ENCODE measurements at regions not wholly inside any gene's neighbourhood (a gene's known extent, or its start where the extent isn't known, plus 50 kb on each side); places are given as distances from the start of the nearest gene placed in this dataset.

GRCh38 chr7:142351145-142351544 is 93.3 kb upstream of the PRSS58 start:
- no peak for DNase-seq

GRCh38 chr7:142349670-142350405 is 92.0 kb upstream of the PRSS58 start:
- DNase-seq, result no peak

DNA sequence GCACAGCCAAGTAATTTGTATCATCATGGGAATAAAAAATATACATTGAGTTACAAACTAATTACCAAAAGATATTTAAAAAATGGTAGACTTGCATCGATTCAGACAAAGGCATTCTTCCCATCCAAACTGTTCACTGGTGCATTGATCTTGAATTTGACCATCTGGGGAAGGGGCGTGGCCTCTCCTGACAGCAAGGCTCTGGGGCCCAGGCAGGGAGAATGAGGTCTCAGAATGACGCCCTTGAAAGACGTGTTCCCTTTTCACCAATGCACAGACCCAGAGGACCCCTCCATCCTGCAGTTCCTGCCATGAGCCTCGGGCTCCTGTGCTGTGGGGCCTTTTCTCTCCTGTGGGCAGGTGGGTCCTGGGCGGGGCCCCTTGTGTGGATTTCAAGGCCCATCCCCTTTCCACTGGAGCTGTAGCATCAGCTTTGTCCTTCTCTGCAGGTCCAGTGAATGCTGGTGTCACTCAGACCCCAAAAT is 91.1 kb upstream of the PRSS58 start:
- DNase-seq, result no peak

DNA sequence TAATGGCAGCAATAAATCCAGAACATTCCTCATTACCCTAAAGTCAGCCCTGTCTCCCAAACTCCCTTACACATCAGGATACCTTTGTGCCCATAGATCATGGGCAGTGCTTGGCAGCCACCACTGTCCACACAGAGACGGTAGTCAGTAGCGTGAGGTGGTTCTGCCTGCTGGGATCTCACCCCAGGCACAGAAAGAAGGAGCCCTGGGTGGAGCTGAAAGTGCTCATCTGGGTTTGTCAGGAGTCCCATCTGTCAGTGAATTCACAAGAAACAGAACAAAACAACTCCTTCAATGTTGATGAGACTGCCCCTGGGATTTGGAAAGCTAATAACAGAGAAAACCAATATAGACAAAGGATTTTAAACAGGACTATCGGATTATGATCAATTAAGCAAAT is 90.2 kb upstream of the PRSS58 start:
- DNase-seq, result no peak

DNA sequence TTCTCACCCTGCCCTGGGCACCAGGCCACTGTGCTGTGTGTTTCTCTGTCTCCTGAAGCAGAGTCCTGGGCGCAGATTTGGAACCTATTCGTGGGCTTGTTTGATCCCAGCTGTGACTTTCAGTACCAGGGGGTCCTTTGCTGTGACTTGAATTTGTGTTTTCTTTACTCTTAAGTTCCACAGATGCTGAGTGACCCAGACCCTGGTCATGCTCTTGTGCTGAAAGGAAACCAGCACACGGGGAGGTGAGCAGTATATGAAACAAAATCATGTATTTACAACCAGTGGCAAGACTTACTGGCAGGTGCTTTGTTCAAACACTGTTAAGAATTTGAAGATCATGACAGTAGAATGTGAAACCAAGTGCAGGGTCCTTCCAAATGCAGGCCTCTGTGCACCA is 89.2 kb upstream of the PRSS58 start:
- no peak for DNase-seq

GRCh38 chr7:142345811-142346210 is 88.0 kb upstream of the PRSS58 start:
- DNase-seq, result no peak

GRCh38 chr7:142338633-142339501 is 81.0 kb upstream of the PRSS58 start:
- DNase-seq, result no peak

DNA sequence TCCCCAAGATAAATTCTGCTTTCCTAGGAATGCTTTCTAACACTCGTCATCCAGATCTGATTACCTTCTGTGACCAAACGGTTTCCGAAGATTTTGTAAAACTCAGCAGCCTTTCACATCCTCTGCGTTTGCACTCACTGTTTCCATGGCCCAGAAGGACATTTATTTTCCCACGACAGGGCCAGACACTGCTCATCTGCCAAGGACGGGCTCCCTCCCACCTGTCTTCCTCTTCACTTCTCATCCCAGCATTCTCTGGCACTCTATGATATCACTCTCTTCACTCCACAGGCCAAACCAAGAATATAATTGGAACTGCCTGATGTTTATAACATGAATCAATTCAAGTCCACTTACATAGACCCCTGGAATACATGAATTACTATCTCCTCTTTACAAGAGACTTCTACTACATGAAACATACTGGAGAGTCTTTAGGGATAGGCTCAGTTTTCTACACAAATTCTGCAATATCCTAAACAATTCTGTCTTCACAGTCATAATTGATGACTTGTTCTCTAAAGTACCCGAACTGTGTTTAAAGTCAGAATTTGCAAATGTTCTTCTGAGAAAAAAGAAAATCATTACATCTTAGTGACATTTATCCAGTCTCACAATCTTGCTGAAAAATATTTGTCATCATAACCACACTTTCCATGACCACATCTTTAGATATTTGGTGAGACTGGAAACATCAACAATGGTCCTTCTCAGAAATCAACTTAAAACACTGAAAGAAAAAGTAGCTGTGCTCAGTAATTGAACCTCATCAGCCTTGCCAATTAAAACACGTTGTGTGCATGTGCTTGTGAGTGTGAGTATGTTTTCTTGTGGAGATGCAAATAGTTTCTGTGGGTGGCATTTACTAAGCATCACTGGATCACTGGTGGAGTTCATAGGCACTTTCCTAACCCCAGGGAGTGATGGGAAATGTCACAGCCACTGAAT is 79.5 kb upstream of the PRSS58 start:
- no peak for DNase-seq

GRCh38 chr7:142334806-142335205 is 76.9 kb upstream of the PRSS58 start:
- no peak for DNase-seq

DNA sequence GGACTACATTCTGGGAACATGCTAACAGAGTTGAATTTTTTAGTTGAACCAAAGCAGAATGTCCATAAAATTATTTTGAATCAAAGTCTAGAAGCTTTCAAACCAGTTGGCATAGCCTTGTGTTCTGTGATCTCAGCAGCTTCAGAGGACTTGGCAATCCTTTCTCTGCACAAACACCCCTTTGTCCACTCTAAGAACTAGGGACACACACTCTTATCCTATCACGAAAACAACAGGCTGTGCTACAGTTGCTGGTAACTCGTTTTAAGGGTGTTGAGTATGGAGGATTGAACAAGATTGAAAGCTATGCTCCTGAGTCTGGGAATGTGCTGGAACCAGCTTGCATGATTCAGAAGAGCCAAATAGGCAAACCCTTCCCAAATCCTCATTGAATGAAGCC is 76.4 kb upstream of the PRSS58 start:
- DNase-seq, result no peak

DNA sequence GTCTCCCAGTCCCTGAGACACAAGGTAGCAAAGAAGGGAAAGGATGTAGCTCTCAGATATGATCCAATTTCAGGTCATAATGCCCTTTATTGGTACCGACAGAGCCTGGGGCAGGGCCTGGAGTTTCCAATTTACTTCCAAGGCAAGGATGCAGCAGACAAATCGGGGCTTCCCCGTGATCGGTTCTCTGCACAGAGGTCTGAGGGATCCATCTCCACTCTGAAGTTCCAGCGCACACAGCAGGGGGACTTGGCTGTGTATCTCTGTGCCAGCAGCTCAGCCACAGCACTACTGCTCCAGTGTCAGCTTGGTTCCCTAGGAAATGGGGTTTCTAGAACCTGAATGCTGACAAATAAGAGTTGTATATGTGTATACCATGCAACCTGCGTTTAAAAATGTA is 74.6 kb upstream of the PRSS58 start:
- no peak for DNase-seq

GRCh38 chr7:142331941-142332340 is 74.1 kb upstream of the PRSS58 start:
- no peak for DNase-seq

- DNase-seq, result no peak
These were observed 71.4 kb upstream of the PRSS58 start for GRCh38 chr7:142329062-142329790.

DNA sequence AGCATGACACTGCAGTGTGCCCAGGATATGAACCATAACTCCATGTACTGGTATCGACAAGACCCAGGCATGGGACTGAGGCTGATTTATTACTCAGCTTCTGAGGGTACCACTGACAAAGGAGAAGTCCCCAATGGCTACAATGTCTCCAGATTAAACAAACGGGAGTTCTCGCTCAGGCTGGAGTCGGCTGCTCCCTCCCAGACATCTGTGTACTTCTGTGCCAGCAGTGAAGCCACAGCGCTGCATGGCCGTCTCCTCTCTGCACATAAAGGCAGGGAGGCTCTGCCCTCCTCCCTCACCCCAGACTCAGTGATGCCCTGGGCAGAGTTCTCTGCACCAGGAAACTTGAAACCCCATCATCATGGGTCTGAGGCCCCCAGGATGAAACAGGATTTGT is 70.7 kb upstream of the PRSS58 start:
- DNase-seq, result no peak

GRCh38 chr7:142327628-142328405 is 70.0 kb upstream of the PRSS58 start:
- no peak for DNase-seq

GRCh38 chr7:142323706-142324105 is 65.8 kb upstream of the PRSS58 start:
- no peak for DNase-seq

DNA sequence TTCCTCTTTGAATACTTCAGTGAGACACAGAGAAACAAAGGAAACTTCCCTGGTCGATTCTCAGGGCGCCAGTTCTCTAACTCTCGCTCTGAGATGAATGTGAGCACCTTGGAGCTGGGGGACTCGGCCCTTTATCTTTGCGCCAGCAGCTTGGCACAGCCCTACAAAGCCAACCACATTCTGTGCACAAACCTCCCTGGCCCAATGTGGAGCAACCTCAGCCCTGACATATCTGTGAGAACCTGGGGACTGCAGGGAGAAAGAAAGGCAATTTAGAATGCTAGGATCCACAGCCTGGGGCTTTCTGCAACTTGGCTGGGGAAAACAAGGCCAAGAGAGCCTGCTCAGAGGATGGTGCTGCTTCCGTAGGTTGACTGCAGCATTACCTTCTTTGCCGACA is 63.5 kb upstream of the PRSS58 start:
- no peak for DNase-seq

GRCh38 chr7:142320883-142321282 is 63.0 kb upstream of the PRSS58 start:
- no peak for DNase-seq

DNA sequence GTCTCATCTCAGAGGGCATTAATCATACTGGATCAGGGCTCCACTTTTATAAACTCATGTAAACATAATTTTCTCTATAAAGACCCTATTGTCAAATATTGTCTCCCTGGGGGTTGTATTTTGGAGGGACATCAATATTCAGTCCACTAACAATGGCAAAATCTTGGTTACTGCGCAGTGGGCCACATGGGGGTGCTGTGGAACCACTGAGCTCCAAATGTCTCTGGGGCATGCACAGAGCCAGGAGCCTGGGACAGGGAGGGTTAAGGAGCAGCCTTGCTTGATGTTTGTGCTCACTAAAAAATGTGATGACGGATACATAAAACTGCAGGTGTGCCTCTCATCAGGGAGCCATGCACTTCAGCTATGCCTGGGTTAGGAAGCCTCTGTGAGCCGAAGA is 62.1 kb upstream of the PRSS58 start:
- DNase-seq, result peak; percentile 36

DNA sequence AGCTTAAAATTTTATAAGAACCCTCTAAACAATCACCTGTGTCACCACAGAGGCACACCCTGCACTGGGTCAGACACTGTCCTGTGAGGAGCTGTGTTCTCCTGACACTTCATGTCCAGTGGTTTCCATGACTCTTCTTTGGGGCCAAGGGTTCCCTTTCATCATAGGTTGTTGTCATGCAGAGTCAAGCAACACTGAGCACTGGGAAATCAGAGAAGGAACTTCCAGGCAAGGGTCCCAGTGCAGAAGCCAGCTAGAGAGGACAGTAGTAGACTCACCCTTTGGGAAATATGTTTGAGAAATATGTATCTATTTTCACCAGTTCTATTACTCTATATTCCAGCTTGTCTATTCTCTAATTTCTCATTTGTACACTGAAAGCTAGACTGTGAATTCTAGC is 56.4 kb upstream of the PRSS58 start:
- DNase-seq, result no peak

DNA sequence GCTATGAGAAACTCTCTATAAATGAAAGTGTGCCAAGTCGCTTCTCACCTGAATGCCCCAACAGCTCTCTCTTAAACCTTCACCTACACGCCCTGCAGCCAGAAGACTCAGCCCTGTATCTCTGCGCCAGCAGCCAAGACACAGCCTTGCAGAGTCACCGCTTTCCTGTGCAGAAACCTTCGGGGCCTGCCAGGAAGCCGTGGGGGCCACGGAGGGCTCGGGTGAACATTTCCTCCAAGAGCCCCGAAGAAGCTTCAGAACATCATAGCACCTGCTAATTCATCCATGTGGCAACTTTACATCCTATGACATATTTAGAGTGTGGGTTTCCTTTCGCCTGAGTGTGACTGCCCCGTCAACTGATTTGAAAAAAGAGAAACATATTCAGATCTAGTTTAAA is 55.7 kb upstream of the PRSS58 start:
- DNase-seq, result no peak

GRCh38 chr7:142311876-142312275 is 54.0 kb upstream of the PRSS58 start:
- DNase-seq, result no peak

Data from CD4-positive, alpha-beta T cell treated with Interleukin-15 for 1 hour (primary cell).